Omental fat pad (tissue), 3 donors: ENCODE measurements at regions not wholly inside any gene's neighbourhood (a gene's known extent, or its start where the extent isn't known, plus 50 kb on each side); places are given as distances from the start of the nearest gene placed in this dataset.
"Not testable (repeated sequence)": the region's sequence is repeated elsewhere in the genome, so short reads cannot be mapped to it uniquely, and the experiment has no call there.

Experiments used
- ATAC-seq: fragments of 150-250 bp; one replicate; pipeline ENCODE4 v1.9.1; 2016; ENCODE audit warnings: mild to moderate bottlenecking, moderate library complexity; ENCODE audit not compliant: low FRiP score
- DNase-seq: peaks from one replicate; pipeline ENCODE4 v3.0.0-alpha.2; 2019; ENCODE audit warnings: low spot score
- CTCF ChIP-seq, 3 donors: fragments of 450-650 bp; IDR thresholded peaks; one replicate each; pipeline ENCODE4 v1.5.1; 2016 to 2017; ENCODE audit warnings: antibody characterized with exemption in 3 of 3, mild to moderate bottlenecking in 3 of 3, moderate library complexity in 2 of 3

- not testable (repeated sequence) for DNase-seq, ATAC-seq
Observed at GRCh38 chr1:220475608-220476007, 52.3 kb upstream of the MARK1 start.

GRCh38 chr1:220475141-220475540 lies 52.8 kb upstream of the MARK1 start:
- not testable (repeated sequence) for DNase-seq, ATAC-seq

- ATAC-seq (no peak), DNase-seq (no peak)
- no peak for TF ChIP-seq CTCF (IDR thresholded peaks at IDR 0.05)
Observed at GRCh38 chr1:220473440-220473839, 54.5 kb upstream of the MARK1 start.

DNA sequence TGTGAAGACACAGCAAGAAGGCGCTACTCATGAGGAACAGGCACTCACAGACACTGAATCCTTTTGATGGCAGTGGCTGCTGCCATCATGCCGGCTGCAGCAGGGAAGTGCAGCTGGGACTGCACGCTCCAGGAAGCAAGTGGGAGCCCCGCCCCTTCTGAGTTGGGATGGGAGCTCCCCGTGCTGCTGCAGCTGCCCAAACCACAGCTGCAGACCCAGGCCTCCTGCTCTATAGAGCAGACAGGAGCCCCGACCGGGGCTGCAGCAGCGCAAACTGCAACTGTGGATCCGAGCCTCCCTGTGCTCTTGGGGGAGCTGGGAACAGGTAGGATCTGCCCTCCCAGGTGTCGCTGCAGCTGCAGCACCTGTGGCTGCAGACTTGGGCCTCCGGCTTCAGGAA lies 65.2 kb upstream of the MARK1 start:
- no peak for TF ChIP-seq CTCF (IDR thresholded peaks at IDR 0.05)
- ATAC-seq (no peak), DNase-seq (no peak)

- no peak for DNase-seq
- no peak for ATAC-seq
- no peak for TF ChIP-seq CTCF (IDR thresholded peaks at IDR 0.05)
Observed at GRCh38 chr1:220458936-220459335, 69.0 kb upstream of the MARK1 start.

DNA sequence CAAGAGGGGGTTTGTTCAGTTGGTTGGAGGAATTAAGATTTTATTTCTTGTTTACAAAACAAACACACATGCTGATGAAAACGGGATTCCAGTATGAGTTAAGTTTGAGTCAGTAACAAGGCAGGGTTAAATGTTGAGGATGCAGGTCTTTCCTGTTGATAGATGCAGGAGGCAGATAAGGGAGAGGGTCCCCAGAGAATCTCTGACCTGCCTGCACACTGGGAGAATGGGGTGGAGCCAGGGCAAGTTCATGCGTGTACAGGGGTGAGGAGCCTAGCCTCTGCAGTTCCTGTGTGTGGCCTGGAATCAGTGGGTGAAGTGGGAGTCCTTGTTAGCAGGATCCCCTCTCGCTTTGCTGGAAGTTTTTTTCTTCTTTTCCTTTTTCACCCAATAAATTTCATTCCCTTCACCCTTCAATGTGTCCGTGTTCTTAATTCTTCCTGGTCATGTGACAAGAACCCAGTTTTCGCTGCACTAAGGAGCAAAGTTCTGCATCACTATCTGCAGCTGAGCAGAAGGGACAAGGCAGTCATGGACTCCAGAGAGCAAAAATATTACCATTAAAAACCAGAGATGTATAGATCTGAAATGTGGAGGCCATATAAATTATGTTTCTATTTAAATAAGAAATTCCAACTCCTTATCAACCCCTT lies 69.9 kb upstream of the MARK1 start:
- ATAC-seq (no peak), DNase-seq (no peak)
- TF ChIP-seq CTCF (IDR thresholded peaks at IDR 0.05), result no peak

DNA sequence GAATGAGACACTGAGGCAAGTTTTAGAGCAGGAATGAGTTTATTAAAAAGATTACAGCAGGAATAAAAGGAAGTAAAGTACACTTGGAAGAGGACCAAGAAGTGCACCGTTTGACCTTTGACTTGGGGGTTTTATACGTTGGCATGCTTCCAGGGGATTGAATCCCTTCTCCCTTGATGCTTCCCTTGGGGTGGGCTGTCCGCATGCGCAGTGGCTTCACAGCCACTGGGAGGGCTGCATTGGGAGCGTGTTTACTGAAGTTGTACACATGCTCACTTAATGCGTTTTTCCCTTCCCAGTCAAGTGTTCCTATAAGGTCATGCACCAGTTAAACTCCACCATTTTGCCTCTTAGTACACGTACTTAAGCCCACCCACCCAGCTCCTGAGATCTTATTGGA lies 72.4 kb upstream of the MARK1 start:
- ATAC-seq (no peak), DNase-seq (no peak)
- no peak for TF ChIP-seq CTCF (IDR thresholded peaks at IDR 0.05)

GRCh38 chr1:220454155-220454777 lies 73.7 kb upstream of the MARK1 start:
- no peak for TF ChIP-seq CTCF (IDR thresholded peaks at IDR 0.05)
- DNase-seq, result no peak
- no peak for ATAC-seq
